DOHH2 (cell line): ENCODE measurements at regions not wholly inside any gene's neighbourhood (a gene's known extent, or its start where the extent isn't known, plus 50 kb on each side); places are given as distances from the start of the nearest gene placed in this dataset.

Experiments used
- EZH2phosphoT487 ChIP-seq: fragments of 200-600 bp; sonication (generic); IDR thresholded peaks from 2 replicates; pipeline ENCODE4 v1.6.1; 2017; ENCODE audit warnings: borderline replicate concordance, mild to moderate bottlenecking, antibody characterized with exemption, low read length, moderate library complexity, mixed read lengths
- TF ChIP-seq, protein P1 (sequence below): fragments of 200-600 bp; sonication (generic); IDR thresholded peaks from one replicate; pipeline ENCODE4 v1.5.1; 2014; ENCODE audit warnings: antibody characterized with exemption, mild to moderate bottlenecking, low read depth, low read length; ENCODE audit not compliant: poor library complexity, severe bottlenecking

GRCh38 chr4:120432301-120432860, 365.7 kb upstream of the MAD2L1 start:
- TF ChIP-seq, protein P1, sequence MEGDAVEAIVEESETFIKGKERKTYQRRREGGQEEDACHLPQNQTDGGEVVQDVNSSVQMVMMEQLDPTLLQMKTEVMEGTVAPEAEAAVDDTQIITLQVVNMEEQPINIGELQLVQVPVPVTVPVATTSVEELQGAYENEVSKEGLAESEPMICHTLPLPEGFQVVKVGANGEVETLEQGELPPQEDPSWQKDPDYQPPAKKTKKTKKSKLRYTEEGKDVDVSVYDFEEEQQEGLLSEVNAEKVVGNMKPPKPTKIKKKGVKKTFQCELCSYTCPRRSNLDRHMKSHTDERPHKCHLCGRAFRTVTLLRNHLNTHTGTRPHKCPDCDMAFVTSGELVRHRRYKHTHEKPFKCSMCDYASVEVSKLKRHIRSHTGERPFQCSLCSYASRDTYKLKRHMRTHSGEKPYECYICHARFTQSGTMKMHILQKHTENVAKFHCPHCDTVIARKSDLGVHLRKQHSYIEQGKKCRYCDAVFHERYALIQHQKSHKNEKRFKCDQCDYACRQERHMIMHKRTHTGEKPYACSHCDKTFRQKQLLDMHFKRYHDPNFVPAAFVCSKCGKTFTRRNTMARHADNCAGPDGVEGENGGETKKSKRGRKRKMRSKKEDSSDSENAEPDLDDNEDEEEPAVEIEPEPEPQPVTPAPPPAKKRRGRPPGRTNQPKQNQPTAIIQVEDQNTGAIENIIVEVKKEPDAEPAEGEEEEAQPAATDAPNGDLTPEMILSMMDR: no peak
- no peak for TF ChIP-seq EZH2phosphoT487
